Epithelial cell of prostate (primary cell): ENCODE measurements at regions not wholly inside any gene's neighbourhood (a gene's known extent, or its start where the extent isn't known, plus 50 kb on each side); places are given as distances from the start of the nearest gene placed in this dataset.
"Not testable (repeated sequence)": the region's sequence is repeated elsewhere in the genome, so short reads cannot be mapped to it uniquely, and the experiment has no call there.

Experiments used
- DNase-seq: peaks from one replicate; pipeline ENCODE4 v3.0.0-alpha.2; 2011; ENCODE audit warnings: low read depth, low spot score
- H3K27ac ChIP-seq: fragments of 450-650 bp; 2 replicates; pipeline ENCODE4 v1.5.1; 2017; ENCODE audit warnings: mild to moderate bottlenecking

DNA sequence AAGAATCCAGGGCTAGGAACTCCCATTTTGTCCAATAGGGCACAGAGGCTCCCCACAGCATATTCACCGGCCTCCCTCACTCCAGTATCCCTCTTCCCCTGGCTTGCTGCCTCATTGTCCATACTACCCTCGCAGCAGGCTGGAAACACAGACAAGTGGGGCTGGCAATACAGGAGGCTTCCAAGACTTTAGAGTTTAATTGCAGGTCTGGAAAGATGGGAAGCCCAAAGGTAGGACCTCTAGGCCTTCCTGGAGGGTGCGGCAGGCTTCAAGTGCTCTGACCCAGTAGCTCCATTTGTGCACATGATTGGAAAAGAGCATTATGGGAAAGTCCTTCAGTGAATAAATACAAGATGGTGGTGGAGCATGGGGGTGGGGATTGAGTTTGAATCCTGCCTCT is 166.7 kb downstream of the EVX1 start:
- no peak for DNase-seq
- no peak overlapping the region for H3K27ac ChIP-seq

DNA sequence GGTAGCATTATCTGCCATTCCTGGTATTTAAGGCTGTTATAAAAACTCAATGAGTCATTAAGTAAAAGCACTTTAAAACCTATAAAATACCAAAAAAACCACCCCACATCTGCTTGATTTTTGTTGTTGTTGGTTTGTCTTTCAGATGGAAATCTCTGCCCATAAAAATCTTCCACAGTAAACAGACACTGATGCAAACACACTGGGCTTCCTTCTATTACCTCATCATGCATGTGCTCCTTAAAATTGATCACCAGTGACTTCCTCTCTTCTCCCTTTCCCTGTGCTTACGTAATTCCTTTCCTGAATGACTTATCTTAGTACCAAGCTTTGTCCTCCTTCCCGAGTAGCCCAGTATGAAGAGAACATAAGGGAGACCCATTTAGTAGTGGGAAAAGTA is 167.2 kb downstream of the EVX1 start:
- no peak for DNase-seq
- H3K27ac ChIP-seq: no peak overlapping the region

DNA sequence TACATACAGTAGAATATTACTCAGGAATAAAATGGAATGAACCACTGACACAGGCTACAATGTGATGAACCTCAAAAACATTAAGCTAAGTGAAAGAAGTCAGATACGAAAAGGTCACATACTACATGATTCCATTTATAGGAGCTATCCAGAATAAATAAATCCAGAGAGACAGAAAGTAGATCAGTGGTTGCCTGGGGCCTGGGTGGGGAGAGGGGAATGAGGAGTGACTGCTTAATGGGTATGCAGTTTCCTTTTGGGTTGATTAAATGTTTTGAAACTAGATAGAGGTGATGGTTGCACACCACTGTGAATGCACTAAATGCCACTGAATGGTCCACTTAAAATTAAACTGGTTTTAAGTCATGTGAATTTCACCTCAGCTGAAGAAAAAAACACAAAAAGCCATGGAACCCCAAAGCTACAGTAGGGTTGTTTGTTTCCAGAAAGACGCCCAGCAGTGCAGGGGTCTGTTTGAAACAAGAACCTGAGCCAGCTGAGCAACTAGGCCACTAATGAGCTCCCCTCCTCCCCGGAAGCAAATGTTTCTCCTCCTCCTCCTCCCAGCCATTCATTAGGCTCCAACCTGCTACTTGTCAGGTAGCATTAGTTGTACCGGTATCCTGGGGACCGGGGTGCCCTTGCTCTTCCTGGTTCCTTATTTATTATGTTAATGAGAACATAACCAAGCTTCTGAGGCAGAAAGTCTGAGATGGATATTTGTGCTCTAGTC is 168.4 kb downstream of the EVX1 start:
- no peak overlapping the region for H3K27ac ChIP-seq
- no peak for DNase-seq

DNA sequence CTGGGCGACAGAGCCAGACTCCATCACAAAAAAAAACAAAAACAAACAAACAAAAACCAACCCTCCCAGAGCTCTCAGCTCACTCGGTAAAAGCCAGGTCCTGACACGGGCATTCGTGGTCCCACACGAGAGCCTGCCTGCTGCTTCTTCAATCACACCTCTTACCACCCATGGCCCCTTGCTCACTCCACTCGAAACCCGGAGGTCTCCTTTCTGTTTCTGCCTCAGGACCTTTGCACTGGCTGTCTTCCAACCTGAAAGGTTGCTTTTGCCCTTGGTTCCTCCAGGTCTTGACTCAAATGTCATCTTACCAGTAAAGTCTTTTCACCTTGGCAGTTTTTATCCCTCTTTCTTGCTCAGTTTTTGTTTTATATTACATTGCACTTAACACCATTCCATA is 169.6 kb downstream of the EVX1 start:
- no peak overlapping the region for H3K27ac ChIP-seq
- no peak for DNase-seq

DNA sequence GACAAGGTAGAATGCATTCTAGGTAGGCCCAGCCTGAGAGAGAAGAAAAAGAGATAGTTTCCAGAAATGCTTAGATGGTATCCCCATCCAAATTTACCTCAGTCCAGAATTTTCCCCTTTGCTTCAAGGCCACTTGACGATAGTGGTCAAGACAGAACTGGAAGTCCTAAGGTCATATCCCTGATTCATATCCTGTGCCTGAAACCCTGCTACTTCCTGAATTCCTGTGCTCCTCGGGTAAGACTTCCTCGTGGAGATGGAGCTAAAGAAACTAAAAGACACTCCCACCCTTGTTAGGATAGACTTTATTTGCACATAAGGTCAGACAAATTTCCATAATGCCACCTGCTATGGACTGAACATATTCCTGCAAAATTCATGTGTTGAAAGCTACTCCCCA is 175.9 kb downstream of the EVX1 start:
- H3K27ac ChIP-seq: no peak overlapping the region
- no peak for DNase-seq

DNA sequence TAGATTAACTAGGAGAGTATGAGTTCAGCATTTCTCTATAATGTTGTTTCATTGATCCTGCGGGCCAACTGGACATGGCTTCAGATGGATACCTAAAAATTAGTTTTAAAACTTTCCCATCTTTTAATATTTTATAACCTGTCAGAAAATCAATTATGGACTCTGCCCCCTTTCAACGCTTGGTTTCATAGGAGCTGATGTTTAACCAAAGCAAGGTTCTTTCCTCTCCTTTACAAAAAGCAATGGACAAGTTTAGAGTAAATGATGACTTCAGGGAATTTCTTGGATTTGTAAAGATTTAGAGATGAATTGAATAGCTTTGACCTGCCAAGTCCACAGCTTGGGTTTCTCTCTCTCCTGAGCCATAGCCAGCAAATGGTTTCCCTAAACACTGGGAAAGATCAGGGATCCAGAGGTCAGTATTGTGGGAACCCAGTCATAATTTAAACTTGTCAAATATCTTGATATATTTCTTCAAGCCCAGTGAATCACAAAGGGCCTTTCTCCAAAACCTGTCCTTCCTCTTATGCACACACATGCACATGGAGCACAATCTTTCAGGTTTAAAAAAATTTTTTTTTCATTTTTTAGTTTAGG is 177.1 kb downstream of the EVX1 start:
- no peak for DNase-seq
- no peak overlapping the region for H3K27ac ChIP-seq

DNA sequence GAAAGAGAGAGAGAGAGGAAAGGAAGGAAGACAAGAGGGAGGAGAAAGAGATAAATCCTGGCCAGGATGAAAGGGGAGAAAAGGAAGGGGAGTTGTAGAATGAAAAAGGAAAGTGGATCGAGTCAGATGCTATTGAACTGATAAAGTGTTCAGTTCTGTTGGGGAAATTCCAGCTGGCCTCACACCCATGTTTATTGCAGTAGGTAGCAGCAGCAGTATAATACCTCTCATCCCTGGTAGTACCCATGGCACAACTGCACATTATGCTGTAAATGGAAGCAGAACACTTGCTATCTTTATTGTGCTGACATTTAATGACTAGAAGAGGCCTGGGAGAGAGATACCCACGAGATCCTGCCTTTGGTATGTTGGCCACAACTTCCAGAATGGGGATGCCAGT is 178.1 kb downstream of the EVX1 start:
- no peak for DNase-seq
- no peak overlapping the region for H3K27ac ChIP-seq

DNA sequence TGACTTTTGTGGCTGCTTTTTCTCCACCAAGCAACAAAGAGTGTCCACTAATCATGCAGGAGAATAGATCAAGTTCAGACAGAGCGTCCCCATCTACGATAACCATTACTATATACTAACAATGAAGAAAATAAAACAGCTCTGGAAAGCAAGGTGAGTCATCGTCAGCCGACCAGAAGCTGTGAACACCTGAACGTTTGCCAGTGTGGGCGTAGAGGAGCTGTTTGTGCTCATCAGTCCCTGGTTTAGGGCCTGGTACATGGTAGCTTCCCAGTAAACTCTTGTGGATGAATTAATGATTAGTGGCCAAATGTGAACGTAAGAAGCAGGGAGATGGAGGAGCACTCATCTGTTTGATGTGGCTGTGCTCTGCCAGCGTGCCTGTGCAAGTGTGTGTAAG is 180.7 kb downstream of the EVX1 start:
- peak overlapping the region; percentile 2 for H3K27ac ChIP-seq
- peak; percentile 84 for DNase-seq

DNA sequence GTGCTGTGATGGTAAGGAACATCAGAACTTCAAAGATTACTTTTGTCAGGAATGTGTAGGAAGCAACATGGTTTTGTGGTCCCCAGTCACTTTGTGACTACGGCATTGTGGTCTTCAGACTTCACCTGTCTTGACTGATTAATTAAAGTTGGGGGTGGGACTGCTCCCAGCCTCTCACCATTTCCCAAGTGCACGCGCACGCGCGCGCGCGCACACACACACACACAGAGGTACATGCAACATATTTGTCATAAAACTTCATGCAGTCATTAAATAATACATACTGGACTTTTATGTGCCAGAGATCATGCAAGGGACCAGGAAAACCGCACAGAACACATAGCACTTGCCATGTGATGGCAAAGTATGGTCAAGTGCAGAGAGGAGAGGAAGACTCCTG is 181.2 kb downstream of the EVX1 start:
- DNase-seq: no peak
- H3K27ac ChIP-seq: no peak overlapping the region

DNA sequence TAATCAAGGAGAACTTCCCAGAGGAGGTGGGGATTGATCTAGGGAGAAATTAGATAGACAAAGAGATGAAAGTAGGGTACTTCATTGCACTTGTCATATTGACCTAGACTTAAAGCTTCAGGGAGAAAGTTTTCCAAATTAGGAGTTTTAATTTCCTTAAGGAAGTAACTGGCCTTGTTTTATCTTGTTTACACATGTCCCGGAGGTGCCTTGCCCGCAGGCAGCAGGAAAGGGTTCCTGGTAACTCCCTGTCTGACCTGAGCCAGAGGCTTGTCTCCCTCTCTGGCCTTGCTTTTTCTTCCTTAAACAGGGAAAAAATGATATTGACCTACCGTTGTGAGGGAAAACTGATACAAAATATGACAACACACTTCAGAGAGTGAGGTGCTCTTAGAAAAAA is 181.6 kb downstream of the EVX1 start:
- H3K27ac ChIP-seq: peak overlapping the region; percentile 43
- peak; percentile 31 for DNase-seq

DNA sequence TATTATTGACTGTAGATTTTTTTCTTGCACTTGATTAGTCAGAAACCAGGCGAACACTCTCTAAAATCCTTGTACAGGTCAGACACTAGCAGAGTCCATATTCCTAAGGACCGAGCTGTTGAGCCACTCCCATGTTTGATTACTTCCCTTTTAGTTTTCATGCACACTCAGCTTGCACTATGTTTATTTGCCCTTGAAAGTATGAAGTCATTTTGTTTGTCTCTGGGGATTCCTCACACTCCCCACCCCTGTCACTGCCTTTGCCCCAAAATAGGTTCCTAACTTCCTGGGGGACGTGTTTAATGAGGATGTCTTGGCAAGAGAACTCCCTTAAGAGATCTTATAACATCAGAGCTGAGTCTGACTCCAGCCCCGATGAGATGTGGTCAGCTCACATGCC is 182.1 kb downstream of the EVX1 start:
- DNase-seq: no peak
- H3K27ac ChIP-seq: peak overlapping the region; percentile 43

DNA sequence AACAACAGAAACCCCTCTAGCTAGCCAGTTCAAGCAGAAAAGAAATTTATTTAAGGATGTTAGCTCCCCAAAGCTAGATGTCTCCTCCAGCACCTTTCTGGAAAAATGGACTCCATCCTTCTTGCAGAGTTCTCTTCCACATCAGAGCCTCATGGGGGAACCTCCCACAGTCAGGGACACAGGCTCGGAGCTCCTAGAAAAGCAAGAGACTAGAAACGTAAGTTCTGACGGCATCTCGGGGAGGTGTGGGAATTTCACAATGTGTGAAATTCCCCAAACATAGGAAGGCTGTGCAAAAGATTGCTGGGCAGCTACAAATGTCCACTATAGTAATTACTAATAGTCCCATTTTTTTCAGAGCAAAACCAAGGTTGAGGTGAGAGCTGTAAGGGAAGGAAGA is 184.8 kb downstream of the EVX1 start:
- DNase-seq: no peak
- no peak overlapping the region for H3K27ac ChIP-seq

DNA sequence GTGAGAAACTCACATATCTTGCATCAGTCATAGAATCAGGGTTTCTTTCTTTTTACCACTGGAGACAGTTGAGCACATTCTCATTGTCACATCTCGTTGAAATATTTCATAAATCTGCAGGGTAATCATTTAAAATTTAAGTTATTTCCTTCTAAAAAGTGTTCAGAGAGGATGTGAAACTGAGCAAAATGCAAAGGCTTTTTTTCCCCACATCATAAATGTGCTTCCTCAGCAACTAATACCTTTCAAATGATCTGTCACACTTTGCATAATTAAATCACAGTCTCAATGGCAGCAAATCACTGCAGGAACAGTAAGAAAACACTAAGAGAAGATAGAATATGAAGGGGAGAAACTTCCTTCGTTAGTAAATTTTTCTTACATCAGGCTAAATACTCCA is 187.5 kb downstream of the EVX1 start:
- H3K27ac ChIP-seq: no peak overlapping the region
- DNase-seq: no peak

DNA sequence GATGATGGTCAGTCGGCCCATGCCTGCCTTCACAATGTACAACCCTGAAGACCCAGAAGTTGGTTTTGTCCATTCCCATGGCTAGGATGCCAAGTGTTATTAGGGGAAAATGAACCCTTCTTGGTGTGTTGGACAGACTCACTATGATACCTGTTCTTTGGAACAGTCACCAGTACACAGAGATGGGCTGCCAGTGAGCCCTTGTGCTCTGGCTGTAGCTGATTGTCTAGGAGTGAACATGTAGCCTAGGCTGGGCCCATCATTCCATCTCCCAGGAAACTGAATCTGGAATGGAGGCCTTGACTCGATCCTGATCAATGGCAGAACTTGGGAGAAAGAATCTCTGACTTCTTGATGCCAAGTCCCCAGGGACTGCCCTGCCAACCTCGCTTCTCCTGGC is 188.9 kb downstream of the EVX1 start:
- no peak overlapping the region for H3K27ac ChIP-seq
- no peak for DNase-seq

DNA sequence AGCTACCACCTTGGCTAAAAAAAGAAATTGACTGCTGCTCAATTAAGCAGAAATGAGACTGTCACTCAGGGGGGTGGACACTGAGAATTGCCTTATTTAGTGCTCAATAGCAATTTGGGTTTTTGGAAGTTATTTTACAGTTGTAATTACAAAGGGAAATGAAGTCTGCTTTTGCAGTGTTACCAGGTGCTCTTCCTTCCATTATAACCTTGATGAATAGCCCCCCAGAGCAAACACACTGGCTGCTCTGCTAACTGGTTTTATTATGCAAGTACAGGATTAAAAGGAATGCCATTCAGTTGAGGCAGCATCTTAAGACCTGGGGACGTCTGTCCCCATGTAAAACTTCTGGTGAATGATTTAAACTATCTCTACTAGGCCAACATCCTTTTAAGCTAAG is 191.0 kb downstream of the EVX1 start:
- no peak overlapping the region for H3K27ac ChIP-seq
- DNase-seq: no peak

DNA sequence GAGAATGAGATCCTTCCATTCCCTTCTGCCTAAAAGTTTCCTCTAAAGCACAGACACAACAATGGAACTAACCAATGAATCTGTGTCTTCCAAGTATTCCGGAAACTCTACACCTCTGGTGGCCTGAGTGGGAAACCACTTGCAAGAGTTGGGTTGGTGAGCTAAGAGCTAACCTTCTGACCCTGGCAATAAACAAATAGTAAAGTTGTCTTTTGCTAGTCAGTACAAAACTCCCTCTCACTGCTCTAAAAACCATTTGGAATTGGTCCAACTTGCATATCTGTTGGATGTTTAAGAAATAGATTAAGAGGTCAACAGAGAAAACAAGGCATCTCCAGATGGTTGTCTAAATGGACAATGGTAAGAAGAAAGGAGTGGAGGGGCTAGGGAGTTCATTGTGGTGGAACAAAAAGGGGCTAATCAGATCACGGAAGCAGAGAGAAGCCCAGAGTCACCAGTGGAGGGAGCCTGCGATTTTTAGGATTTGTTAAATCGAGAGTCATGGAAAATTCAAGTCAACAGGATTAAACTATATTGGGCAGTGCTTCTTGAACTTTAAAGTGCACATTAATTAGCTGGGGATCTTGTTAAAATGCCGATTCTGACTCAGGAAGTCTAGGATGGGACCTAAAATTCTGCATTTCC is 192.3 kb downstream of the EVX1 start:
- DNase-seq: no peak

DNA sequence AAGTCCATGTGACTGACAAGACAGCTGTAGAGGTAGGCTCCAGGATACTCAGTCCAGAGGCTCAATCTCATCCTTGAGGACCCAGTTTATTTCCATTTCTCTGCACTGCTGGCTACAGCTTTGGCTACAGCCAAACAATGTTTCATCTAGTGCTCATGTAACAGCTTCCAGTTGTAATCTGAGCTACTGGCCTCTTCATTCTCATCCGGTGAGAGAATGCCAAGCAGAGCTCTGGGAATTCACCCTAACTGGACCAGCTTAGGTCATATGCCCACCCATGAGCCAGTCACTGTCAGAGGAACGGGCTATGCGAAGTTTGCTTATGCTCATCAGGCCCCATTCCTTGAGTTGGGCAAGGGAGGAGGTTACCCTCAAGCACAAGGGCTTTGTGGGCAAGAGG is 192.9 kb downstream of the EVX1 start:
- H3K27ac ChIP-seq: no peak overlapping the region
- no peak for DNase-seq

More for the DNA sequence above, 192.3 kb downstream of the EVX1 start:
- H3K27ac ChIP-seq: no peak overlapping the region

DNA sequence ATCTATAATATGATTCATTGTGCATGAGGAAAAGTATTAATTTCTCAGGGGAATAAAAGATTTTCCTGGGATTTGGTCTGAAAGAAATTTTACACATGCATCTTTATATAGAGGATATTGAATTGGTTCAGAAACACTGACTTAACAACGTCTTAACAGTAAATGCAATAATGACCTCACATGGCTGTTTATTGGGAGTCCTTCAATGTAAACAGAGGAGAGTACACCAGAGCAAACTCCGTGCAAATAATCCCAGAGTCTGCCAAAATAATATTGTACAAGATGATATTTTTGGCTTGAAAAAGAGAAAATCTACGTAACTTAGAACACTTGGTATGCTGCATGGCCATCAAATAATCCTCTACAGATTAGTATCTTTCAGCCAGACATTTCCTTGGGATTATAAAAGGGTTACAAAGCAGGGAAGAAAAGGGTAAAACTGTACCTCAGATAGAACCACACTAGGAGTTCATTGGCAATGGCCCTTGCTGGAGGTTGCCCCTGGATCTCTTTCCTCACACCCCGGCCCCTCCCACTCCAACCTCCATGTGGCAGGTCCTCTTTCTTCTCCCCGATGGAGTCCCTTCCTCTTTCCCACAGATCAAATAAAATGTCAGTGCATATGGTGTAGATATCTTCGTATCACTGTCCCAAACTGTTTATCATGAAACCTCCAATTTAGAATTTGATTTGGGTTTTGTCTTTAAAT is 196.4 kb downstream of the EVX1 start:
- H3K27ac ChIP-seq: no peak overlapping the region
- DNase-seq: no peak

DNA sequence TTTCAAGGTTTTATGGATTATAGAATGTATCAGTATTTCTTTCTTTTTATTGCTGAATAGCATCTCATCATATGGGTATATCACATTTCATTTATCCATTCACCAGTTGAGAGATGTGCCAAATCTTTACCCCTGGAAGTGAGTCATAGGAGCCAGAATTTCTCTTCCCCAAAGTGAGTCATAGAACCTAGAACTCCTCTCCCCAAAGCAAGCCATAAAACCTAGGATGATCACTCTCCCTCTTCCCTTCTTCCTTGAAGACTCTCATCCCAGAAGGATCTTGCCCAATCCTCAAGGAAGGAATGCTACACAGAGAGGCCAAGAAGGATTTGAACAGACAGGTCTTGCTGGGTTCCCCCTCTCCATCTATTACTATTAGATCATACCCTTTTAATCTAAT is 199.9 kb downstream of the EVX1 start:
- DNase-seq: peak; percentile 27

DNA sequence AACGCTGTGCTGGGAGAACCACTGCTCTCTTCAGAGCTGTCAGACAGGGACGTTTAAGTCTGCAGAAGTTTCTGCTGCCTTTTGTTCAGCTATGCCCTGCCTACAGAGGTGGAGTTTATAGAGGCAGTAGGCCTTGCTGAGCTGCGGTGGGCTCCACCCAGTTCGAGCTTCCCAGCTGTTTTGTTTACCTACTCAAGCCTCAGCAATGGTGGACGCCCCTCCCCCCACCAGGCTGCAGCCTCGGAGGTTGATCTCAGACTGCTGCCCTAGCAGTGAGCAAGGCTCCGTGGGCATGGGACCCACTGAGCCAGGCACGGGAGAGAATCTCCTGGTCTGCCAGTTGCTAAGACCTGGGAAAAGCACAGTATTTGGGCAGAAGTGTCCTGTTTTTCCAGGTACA is 206.4 kb downstream of the EVX1 start:
- not testable (repeated sequence) for H3K27ac ChIP-seq, DNase-seq

More for the DNA sequence above, 199.9 kb downstream of the EVX1 start:
- H3K27ac ChIP-seq: no peak overlapping the region
